ENCODE measurements at regions not wholly inside any gene's neighbourhood (a gene's known extent, or its start where the extent isn't known, plus 50 kb on each side); places are given as distances from the start of the nearest gene placed in this dataset.

DNA sequence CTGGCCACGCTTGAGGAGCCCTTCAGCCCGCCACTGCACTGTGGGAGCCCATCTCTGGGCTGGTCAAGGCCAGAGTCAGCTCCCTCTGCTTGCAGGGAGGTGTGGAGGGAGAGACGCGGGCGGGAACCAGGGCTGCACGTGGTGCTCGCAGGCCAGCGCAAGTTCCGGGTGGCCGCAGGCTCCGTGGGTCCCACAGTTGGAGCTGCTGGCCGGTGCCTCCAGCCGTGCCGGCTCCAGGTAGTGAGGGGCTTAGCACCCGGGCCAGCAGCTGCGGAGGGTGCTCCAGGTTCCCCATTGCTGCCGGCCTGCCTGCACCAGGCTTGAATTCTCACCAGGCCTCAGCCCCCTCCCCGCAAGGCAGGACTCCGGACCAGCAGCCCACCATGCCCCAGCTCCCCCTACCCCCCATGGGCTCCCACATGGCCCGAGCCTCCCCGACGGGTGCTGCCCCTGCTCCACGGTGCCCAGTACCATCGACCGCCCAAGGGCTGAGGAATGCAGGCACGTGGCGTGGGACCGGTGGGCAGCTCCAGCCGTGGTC, 192.8 kb upstream of the IZUMO3 start:
- no peak for TF ChIP-seq EZH2 (IDR thresholded peaks at IDR 0.05; ENCODE audit: low read length)
- TF ChIP-seq, protein P1, sequence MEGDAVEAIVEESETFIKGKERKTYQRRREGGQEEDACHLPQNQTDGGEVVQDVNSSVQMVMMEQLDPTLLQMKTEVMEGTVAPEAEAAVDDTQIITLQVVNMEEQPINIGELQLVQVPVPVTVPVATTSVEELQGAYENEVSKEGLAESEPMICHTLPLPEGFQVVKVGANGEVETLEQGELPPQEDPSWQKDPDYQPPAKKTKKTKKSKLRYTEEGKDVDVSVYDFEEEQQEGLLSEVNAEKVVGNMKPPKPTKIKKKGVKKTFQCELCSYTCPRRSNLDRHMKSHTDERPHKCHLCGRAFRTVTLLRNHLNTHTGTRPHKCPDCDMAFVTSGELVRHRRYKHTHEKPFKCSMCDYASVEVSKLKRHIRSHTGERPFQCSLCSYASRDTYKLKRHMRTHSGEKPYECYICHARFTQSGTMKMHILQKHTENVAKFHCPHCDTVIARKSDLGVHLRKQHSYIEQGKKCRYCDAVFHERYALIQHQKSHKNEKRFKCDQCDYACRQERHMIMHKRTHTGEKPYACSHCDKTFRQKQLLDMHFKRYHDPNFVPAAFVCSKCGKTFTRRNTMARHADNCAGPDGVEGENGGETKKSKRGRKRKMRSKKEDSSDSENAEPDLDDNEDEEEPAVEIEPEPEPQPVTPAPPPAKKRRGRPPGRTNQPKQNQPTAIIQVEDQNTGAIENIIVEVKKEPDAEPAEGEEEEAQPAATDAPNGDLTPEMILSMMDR (optimal IDR thresholded peaks at IDR 0.05 in 1 of 3, IDR thresholded peaks at IDR 0.05 in 1 of 3, conservative IDR thresholded peaks at IDR 0.05 in 1 of 3; ENCODE audit: extremely low read depth in 1 of 3, insufficient read depth in 2 of 3, low read length in 3 of 3): no peak
